Neural progenitor cell (in vitro differentiated cells): ENCODE measurements at regions not wholly inside any gene's neighbourhood (a gene's known extent, or its start where the extent isn't known, plus 50 kb on each side); places are given as distances from the start of the nearest gene placed in this dataset.

Experiments
- EZH2 ChIP-seq: fragments of 200-600 bp; sonication (generic); IDR thresholded peaks from 2 replicates; pipeline ENCODE4 v1.6.1; 2017; ENCODE audit warnings: antibody characterized with exemption, mild to moderate bottlenecking, moderate library complexity
- TF ChIP-seq, protein P1 (sequence below): fragments of 200-600 bp; sonication (generic); IDR thresholded peaks from 2 replicates; pipeline ENCODE4 v1.5.1; 2017; ENCODE audit warnings: antibody characterized with exemption, mild to moderate bottlenecking

DNA sequence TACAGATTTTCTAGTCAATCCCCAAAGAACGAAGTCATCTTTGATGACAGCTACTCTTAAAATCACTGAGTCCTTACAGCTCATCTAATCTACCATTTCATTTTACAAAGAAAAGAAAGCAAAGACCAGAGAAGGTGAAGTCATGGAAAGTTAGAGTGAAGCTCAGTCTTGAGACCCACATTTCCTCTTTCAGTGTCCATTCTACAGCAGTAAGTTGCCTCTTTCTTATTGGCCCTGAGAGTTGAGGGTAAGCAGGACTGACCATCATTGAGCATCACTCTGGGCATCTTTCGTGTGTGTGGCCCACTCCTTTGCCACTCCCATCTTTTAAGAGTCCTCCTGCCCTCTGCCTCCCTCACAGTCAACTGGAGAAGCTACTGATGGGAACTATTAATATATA is 251.8 kb upstream of the NR4A3 start:
- TF ChIP-seq, protein P1, sequence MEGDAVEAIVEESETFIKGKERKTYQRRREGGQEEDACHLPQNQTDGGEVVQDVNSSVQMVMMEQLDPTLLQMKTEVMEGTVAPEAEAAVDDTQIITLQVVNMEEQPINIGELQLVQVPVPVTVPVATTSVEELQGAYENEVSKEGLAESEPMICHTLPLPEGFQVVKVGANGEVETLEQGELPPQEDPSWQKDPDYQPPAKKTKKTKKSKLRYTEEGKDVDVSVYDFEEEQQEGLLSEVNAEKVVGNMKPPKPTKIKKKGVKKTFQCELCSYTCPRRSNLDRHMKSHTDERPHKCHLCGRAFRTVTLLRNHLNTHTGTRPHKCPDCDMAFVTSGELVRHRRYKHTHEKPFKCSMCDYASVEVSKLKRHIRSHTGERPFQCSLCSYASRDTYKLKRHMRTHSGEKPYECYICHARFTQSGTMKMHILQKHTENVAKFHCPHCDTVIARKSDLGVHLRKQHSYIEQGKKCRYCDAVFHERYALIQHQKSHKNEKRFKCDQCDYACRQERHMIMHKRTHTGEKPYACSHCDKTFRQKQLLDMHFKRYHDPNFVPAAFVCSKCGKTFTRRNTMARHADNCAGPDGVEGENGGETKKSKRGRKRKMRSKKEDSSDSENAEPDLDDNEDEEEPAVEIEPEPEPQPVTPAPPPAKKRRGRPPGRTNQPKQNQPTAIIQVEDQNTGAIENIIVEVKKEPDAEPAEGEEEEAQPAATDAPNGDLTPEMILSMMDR = no peak
- TF ChIP-seq EZH2 = no peak
